Panc1 (cell line): ENCODE measurements at regions not wholly inside any gene's neighbourhood (a gene's known extent, or its start where the extent isn't known, plus 50 kb on each side); places are given as distances from the start of the nearest gene placed in this dataset.

ENCODE experiments used
- ATAC-seq: fragments of 200-7000 bp; cut with Tn5 transposase; 2 replicates; pipeline ENCODE4 v1.9.1; 2020; ENCODE audit warnings: mild to moderate bottlenecking, moderate library complexity
- BruUV-seq: library from RNA; stranded (reverse); fragments of 400-500 nt; replicated peaks from 2 replicates; lab custom pipeline; 2021; lab: Mats Ljungman, UMichigan
- CTCF ChIA-PET: fragments of 300-600 bp; sonication (Branson Sonifier 250); formaldehyde crosslinking; loops from one replicate; lab custom pipeline; 2022; ENCODE audit warnings: antibody characterized with exemption; lab: Charles Lee
- POLR2A ChIA-PET: fragments of 300-600 bp; sonication (Branson Sonifier 250); formaldehyde crosslinking; loops from one replicate; lab custom pipeline; 2022; ENCODE audit warnings: antibody characterized with exemption; lab: Charles Lee
- DNase-seq: peaks from one replicate; pipeline ENCODE4 v3.0.0-alpha.2; 2010; ENCODE audit warnings: low read depth, low spot score
- H3K27ac ChIP-seq: 2 replicates; pipeline ENCODE4 v1.5.1; 2011; ENCODE audit warnings: mild to moderate bottlenecking, low read length, inconsistent platforms
- H3K27me3 ChIP-seq: fragments of 200-500 bp; sonication (Bioruptor generic); 2 replicates; pipeline ENCODE4 v1.6.0; 2014; ENCODE audit warnings: low read length, inconsistent platforms; ENCODE audit not compliant: control insufficient read depth, insufficient read depth
- H3K36me3 ChIP-seq: fragments of 200-500 bp; sonication (Bioruptor generic); 2 replicates; pipeline ENCODE4 v1.5.1; 2014; ENCODE audit warnings: inconsistent platforms, mild to moderate bottlenecking, low read length, moderate library complexity; ENCODE audit not compliant: control insufficient read depth, insufficient read depth
- H3K4me1 ChIP-seq: 2 replicates; pipeline ENCODE4 v1.5.1; 2011; ENCODE audit warnings: inconsistent platforms, mild to moderate bottlenecking, low read length, moderate library complexity; ENCODE audit not compliant: control insufficient read depth, insufficient read depth
- H3K4me3 ChIP-seq, 2 experiments: 2 replicates each; pipeline ENCODE4 v1.5.1; 2011 to 2012; ENCODE audit warnings: low read depth in 2 of 2, low read length in 2 of 2, mild to moderate bottlenecking in 2 of 2, inconsistent platforms in 1 of 2, moderate library complexity in 1 of 2
- H3K9me3 ChIP-seq: fragments of 200-500 bp; sonication (Bioruptor generic); 2 replicates; pipeline ENCODE4 v1.5.1; 2014; ENCODE audit warnings: low read depth, mild to moderate bottlenecking, inconsistent platforms, low read length, moderate library complexity; ENCODE audit not compliant: control insufficient read depth, insufficient read depth
- POLR2AphosphoS5 ChIP-seq: IDR thresholded peaks from 2 replicates; pipeline ENCODE4 v1.6.1; 2012; ENCODE audit warnings: mild to moderate bottlenecking, low read depth, low read length, moderate library complexity
- SIN3A ChIP-seq: IDR thresholded peaks from 2 replicates; pipeline ENCODE4 v1.6.1; 2012; ENCODE audit warnings: low read depth, mild to moderate bottlenecking, low read length, moderate library complexity, borderline replicate concordance; ENCODE audit not compliant: insufficient read depth
- TCF7L2 ChIP-seq: IDR thresholded peaks from 2 replicates; pipeline ENCODE4 v1.6.1; 2011; ENCODE audit warnings: mild to moderate bottlenecking, low read depth, low read length, inconsistent platforms
- in situ Hi-C: cut with HindIII; loops from 2 replicates; pipeline ENCODE4 v1.10.0; 2016; ENCODE audit warnings: low sequenced_read_pairs, low pct_unique_long_range_greater_than_20kb
- intact Hi-C: fragments of 100-400 bp; cut with micrococcal nuclease; formaldehyde crosslinking; loops from one replicate; pipeline ENCODE4 v1.10.0; 2022; ENCODE audit not compliant: unreplicated experiment
- TF ChIP-seq, protein P1 (sequence below): fragments of 450-650 bp; IDR thresholded peaks from 2 replicates; pipeline ENCODE4 v1.5.1; 2017; ENCODE audit warnings: mild to moderate bottlenecking
- TF ChIP-seq, protein P2 (sequence below), 2 experiments: IDR thresholded peaks; 2 replicates each; pipeline ENCODE4 v1.6.1; 2011 to 2012; ENCODE audit warnings: low read depth in 2 of 2, control low read depth in 1 of 2, low read length in 1 of 2, mild to moderate bottlenecking in 1 of 2, moderate library complexity in 1 of 2; ENCODE audit not compliant: insufficient read depth in 1 of 2

GRCh38 chr2:41993435-41993925, 54.3 kb upstream of the PKDCC start:
- in situ Hi-C loops, result no loop called here
- no peaks in the 10 kb centered on the region for H3K27me3 ChIP-seq
- ChIA-PET CTCF (no interaction called here), POLR2A (no interaction called here)
- H3K27ac ChIP-seq, result no peak overlapping the region
- no peaks in the 10 kb centered on the region for H3K36me3 ChIP-seq
- no peak for DNase-seq
- no peak overlapping the region for H3K4me3 ChIP-seq
- H3K9me3 ChIP-seq, result no peaks in the 10 kb centered on the region
- H3K4me1 ChIP-seq, result no peaks in the 10 kb centered on the region
- intact Hi-C loops, result no loop called here
- no peak for TF ChIP-seq POLR2AphosphoS5
- no peak for TF ChIP-seq SIN3A
- TF ChIP-seq, protein P1, sequence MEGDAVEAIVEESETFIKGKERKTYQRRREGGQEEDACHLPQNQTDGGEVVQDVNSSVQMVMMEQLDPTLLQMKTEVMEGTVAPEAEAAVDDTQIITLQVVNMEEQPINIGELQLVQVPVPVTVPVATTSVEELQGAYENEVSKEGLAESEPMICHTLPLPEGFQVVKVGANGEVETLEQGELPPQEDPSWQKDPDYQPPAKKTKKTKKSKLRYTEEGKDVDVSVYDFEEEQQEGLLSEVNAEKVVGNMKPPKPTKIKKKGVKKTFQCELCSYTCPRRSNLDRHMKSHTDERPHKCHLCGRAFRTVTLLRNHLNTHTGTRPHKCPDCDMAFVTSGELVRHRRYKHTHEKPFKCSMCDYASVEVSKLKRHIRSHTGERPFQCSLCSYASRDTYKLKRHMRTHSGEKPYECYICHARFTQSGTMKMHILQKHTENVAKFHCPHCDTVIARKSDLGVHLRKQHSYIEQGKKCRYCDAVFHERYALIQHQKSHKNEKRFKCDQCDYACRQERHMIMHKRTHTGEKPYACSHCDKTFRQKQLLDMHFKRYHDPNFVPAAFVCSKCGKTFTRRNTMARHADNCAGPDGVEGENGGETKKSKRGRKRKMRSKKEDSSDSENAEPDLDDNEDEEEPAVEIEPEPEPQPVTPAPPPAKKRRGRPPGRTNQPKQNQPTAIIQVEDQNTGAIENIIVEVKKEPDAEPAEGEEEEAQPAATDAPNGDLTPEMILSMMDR, result no peak
- TF ChIP-seq TCF7L2, result no peak
- TF ChIP-seq, protein P2, sequence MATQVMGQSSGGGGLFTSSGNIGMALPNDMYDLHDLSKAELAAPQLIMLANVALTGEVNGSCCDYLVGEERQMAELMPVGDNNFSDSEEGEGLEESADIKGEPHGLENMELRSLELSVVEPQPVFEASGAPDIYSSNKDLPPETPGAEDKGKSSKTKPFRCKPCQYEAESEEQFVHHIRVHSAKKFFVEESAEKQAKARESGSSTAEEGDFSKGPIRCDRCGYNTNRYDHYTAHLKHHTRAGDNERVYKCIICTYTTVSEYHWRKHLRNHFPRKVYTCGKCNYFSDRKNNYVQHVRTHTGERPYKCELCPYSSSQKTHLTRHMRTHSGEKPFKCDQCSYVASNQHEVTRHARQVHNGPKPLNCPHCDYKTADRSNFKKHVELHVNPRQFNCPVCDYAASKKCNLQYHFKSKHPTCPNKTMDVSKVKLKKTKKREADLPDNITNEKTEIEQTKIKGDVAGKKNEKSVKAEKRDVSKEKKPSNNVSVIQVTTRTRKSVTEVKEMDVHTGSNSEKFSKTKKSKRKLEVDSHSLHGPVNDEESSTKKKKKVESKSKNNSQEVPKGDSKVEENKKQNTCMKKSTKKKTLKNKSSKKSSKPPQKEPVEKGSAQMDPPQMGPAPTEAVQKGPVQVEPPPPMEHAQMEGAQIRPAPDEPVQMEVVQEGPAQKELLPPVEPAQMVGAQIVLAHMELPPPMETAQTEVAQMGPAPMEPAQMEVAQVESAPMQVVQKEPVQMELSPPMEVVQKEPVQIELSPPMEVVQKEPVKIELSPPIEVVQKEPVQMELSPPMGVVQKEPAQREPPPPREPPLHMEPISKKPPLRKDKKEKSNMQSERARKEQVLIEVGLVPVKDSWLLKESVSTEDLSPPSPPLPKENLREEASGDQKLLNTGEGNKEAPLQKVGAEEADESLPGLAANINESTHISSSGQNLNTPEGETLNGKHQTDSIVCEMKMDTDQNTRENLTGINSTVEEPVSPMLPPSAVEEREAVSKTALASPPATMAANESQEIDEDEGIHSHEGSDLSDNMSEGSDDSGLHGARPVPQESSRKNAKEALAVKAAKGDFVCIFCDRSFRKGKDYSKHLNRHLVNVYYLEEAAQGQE (IDR thresholded peaks at IDR 0.05; ENCODE audit: insufficient read depth in 1 of 2, low read depth in 2 of 2, low read length in 1 of 2), result no peak
- ATAC-seq, result no peak
- no TSS peak for BruUV-seq

DNA sequence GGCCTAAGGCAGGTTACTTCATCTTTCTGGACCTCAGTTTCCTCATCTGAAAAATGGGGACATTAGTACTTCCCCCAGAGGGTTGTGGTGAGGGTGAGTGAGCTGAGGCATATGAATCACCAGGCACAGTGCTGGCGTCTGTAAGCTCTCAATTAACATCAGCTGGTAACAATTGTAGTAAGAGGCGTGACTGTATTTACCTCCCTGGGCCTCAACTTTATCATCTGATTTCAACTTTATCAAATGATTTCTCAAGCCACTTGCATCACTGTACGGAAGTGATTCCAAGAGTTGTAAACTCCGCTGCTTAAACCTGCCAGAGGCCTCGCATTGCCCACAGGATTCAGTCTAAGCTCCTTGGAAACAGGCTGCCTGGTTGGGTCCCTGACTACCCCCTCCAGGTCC, 53.6 kb upstream of the PKDCC start:
- Histone ChIP-seq H3K27ac (no peak overlapping the region), H3K36me3 (no peaks in the 10 kb centered on the region), H3K4me3 (no peak overlapping the region), H3K9me3 (no peaks in the 10 kb centered on the region), H3K4me1 (no peaks in the 10 kb centered on the region), H3K27me3 (no peaks in the 10 kb centered on the region)
- no peak for ATAC-seq
- in situ Hi-C loops (no loop called here), intact Hi-C loops (no loop called here)
- no peak for TF ChIP-seq POLR2AphosphoS5
- TF ChIP-seq, protein P1, result no peak
- TF ChIP-seq SIN3A, result no peak
- no peak for TF ChIP-seq TCF7L2
- ChIA-PET POLR2A (no interaction called here), CTCF (interaction anchor here (0.6 kb wide), 1 partner anchor 145 kb away, joined by 9 read pairs; no protein-coding TSS in a partner anchor)
- no peak for DNase-seq
- no TSS peak for BruUV-seq
